ENCODE measurements at regions not wholly inside any gene's neighbourhood (a gene's known extent, or its start where the extent isn't known, plus 50 kb on each side); places are given as distances from the start of the nearest gene placed in this dataset.

GRCh38 chr9:1328341-1328740, 278.2 kb downstream of the DMRT2 start:
- no peak for DNase-seq (ENCODE audit: low read depth, low spot score)

- DNase-seq (ENCODE audit: low read depth, low spot score) = no peak
Observed at GRCh38 chr9:1331546-1332038, 281.4 kb downstream of the DMRT2 start.

GRCh38 chr9:1332156-1332555, 282.0 kb downstream of the DMRT2 start:
- no peak for DNase-seq (ENCODE audit: low read depth, low spot score)

- DNase-seq (ENCODE audit: low read depth, low spot score) = no peak
Observed at GRCh38 chr9:1335174-1335573, 285.0 kb downstream of the DMRT2 start.

GRCh38 chr9:1337169-1337568, 287.0 kb downstream of the DMRT2 start:
- DNase-seq (ENCODE audit: low read depth, low spot score) = no peak

- DNase-seq (ENCODE audit: low read depth, low spot score) = no peak
Observed at GRCh38 chr9:1340390-1340789, 290.2 kb downstream of the DMRT2 start.

GRCh38 chr9:1353291-1353690, 303.1 kb downstream of the DMRT2 start:
- no peak for DNase-seq (ENCODE audit: low read depth, low spot score)

GRCh38 chr9:1354086-1354485, 303.9 kb downstream of the DMRT2 start:
- DNase-seq (ENCODE audit: low read depth, low spot score) = no peak

GRCh38 chr9:1354606-1355005, 304.4 kb downstream of the DMRT2 start:
- DNase-seq (ENCODE audit: low read depth, low spot score) = no peak

GRCh38 chr9:1355656-1356055, 305.5 kb downstream of the DMRT2 start:
- DNase-seq (ENCODE audit: low read depth, low spot score) = no peak

- DNase-seq (ENCODE audit: low read depth, low spot score) = no peak
Observed at GRCh38 chr9:1362845-1363244, 312.7 kb downstream of the DMRT2 start.

- DNase-seq (ENCODE audit: low read depth, low spot score) = no peak
Observed at GRCh38 chr9:1366276-1366675, 316.1 kb downstream of the DMRT2 start.

- no peak for DNase-seq (ENCODE audit: low read depth, low spot score)
Observed at GRCh38 chr9:1369297-1369696, 319.1 kb downstream of the DMRT2 start.

- DNase-seq (ENCODE audit: low read depth, low spot score) = no peak
Observed at GRCh38 chr9:1373445-1373844, 323.3 kb downstream of the DMRT2 start.

- DNase-seq (ENCODE audit: low read depth, low spot score) = no peak
Observed at GRCh38 chr9:1383899-1384455, 333.8 kb downstream of the DMRT2 start.

- DNase-seq (ENCODE audit: low read depth, low spot score) = no peak
Observed at GRCh38 chr9:1384816-1385215, 334.7 kb downstream of the DMRT2 start.

- DNase-seq (ENCODE audit: low read depth, low spot score) = no peak
Observed at GRCh38 chr9:1386420-1386819, 336.3 kb downstream of the DMRT2 start.

- DNase-seq (ENCODE audit: low read depth, low spot score) = no peak
Observed at GRCh38 chr9:1388216-1388615, 338.1 kb downstream of the DMRT2 start.

- no peak for DNase-seq (ENCODE audit: low read depth, low spot score)
Observed at GRCh38 chr9:1400983-1401382, 350.8 kb downstream of the DMRT2 start.

- DNase-seq (ENCODE audit: low read depth, low spot score) = no peak
Observed at GRCh38 chr9:1404940-1405339, 354.8 kb downstream of the DMRT2 start.

- no peak for DNase-seq (ENCODE audit: low read depth, low spot score)
Observed at GRCh38 chr9:1411826-1412225, 361.7 kb downstream of the DMRT2 start.

GRCh38 chr9:1414711-1415131, 364.6 kb downstream of the DMRT2 start:
- DNase-seq (ENCODE audit: low read depth, low spot score) = no peak

- no peak for DNase-seq (ENCODE audit: low read depth, low spot score)
Observed at GRCh38 chr9:1415146-1415545, 365.0 kb downstream of the DMRT2 start.

GRCh38 chr9:1416261-1416660, 366.1 kb downstream of the DMRT2 start:
- DNase-seq (ENCODE audit: low read depth, low spot score) = no peak
